ENCODE measurements at regions not wholly inside any gene's neighbourhood (a gene's known extent, or its start where the extent isn't known, plus 50 kb on each side); places are given as distances from the start of the nearest gene placed in this dataset.

DNA sequence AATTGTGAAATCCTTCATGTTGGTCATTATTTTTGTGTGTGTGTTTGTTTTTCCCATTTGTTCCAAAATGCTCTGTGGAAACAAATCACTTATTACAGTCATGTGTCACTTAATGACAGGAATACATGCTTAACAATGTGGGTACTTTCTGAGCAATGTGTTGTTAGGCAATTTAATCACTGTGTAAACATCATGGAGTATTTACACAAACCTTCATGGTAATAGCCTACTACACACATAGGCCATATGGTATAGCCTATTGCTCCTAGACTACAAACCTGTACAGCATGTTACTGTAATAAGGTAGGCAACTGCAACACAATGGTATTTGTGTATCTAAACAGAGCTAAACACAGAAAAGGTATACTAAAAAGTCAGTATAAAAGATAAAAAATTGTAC lies 388.9 kb upstream of the PPP1R2C start:
- no peak for TF ChIP-seq EZH2 (IDR thresholded peaks at IDR 0.05; ENCODE audit: borderline replicate concordance, insufficient read depth, low read depth, low read length, poor library complexity, severe bottlenecking)
- TF ChIP-seq, protein P1, sequence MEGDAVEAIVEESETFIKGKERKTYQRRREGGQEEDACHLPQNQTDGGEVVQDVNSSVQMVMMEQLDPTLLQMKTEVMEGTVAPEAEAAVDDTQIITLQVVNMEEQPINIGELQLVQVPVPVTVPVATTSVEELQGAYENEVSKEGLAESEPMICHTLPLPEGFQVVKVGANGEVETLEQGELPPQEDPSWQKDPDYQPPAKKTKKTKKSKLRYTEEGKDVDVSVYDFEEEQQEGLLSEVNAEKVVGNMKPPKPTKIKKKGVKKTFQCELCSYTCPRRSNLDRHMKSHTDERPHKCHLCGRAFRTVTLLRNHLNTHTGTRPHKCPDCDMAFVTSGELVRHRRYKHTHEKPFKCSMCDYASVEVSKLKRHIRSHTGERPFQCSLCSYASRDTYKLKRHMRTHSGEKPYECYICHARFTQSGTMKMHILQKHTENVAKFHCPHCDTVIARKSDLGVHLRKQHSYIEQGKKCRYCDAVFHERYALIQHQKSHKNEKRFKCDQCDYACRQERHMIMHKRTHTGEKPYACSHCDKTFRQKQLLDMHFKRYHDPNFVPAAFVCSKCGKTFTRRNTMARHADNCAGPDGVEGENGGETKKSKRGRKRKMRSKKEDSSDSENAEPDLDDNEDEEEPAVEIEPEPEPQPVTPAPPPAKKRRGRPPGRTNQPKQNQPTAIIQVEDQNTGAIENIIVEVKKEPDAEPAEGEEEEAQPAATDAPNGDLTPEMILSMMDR (IDR thresholded peaks at IDR 0.05): no peak

Data from B cell (primary cell).